ENCODE measurements at regions not wholly inside any gene's neighbourhood (a gene's known extent, or its start where the extent isn't known, plus 50 kb on each side); places are given as distances from the start of the nearest gene placed in this dataset.

- no peak for TF ChIP-seq PRDM15 (CRISPR knock-in tag; IDR thresholded peaks at IDR 0.05)
- TF ChIP-seq FOXK1 (CRISPR knock-in tag; IDR thresholded peaks at IDR 0.05), result no peak
- TF ChIP-seq SMAD4 (CRISPR knock-in tag; IDR thresholded peaks at IDR 0.05), result no peak
These were observed 90.2 kb downstream of the DACT2 start (continued) for GRCh38 chr6:168229368-168229752.

- no peak for TF ChIP-seq SMAD4 (CRISPR knock-in tag; IDR thresholded peaks at IDR 0.05)
- no peak for TF ChIP-seq ZNF219 (CRISPR knock-in tag; IDR thresholded peaks at IDR 0.05; ENCODE audit: borderline replicate concordance)
- no peak for TF ChIP-seq ZNF232 (CRISPR knock-in tag; IDR thresholded peaks at IDR 0.05)
- no peak for TF ChIP-seq PRRX2 (CRISPR knock-in tag; IDR thresholded peaks at IDR 0.05)
- no peak for TF ChIP-seq FOXJ3 (CRISPR knock-in tag; IDR thresholded peaks at IDR 0.05; ENCODE audit: borderline replicate concordance)
- TF ChIP-seq ZNF121 (CRISPR knock-in tag; IDR thresholded peaks at IDR 0.05), result no peak
- TF ChIP-seq STAT6 (CRISPR knock-in tag; conservative IDR thresholded peaks at IDR 0.05; ENCODE audit: low read depth), result no peak
- TF ChIP-seq KAT7 (CRISPR knock-in tag; IDR thresholded peaks at IDR 0.05; ENCODE audit: borderline replicate concordance), result no peak
- TF ChIP-seq E2F5 (CRISPR knock-in tag; IDR thresholded peaks at IDR 0.05), result no peak
- TF ChIP-seq E2F1 (CRISPR knock-in tag; IDR thresholded peaks at IDR 0.05), result no peak
- TF ChIP-seq IRF2 (CRISPR knock-in tag; IDR thresholded peaks at IDR 0.05; ENCODE audit: borderline replicate concordance, low read depth), result no peak
- TF ChIP-seq ATF6 (CRISPR knock-in tag; IDR thresholded peaks at IDR 0.05), result no peak
- TF ChIP-seq CBFB (CRISPR knock-in tag; IDR thresholded peaks at IDR 0.05; ENCODE audit: low read depth), result no peak
- TF ChIP-seq OVOL2 (CRISPR knock-in tag; IDR thresholded peaks at IDR 0.05; ENCODE audit: borderline replicate concordance), result no peak
- no peak for TF ChIP-seq MAX (CRISPR knock-in tag; IDR thresholded peaks at IDR 0.05)
- no peak overlapping the region for H3K27ac Mint-ChIP-seq
- no peaks in the 10 kb centered on the region for H3K36me3 Mint-ChIP-seq
- peaks cover 49% of the 10 kb centered on the region for H3K4me1 Mint-ChIP-seq
- ATAC-seq (no peak), DNase-seq (ENCODE audit: low spot score) (no peak)
- ChIA-PET CTCF (no interaction called here), POLR2A (no interaction called here)
- no peaks in the 10 kb centered on the region for H3K27me3 Mint-ChIP-seq (ENCODE audit: low read depth)
- no peak overlapping the region for H3K4me3 Mint-ChIP-seq
- peaks cover 1% of the 10 kb centered on the region; the same call in 1 of the 2 replicates for H3K9me3 Mint-ChIP-seq
These were observed 90.8 kb downstream of the DACT2 start for GRCh38 chr6:168228676-168229367.
